CD4-positive, alpha-beta T cell treated with Interleukin-4 for 1 hour (primary cell): ENCODE measurements at regions not wholly inside any gene's neighbourhood (a gene's known extent, or its start where the extent isn't known, plus 50 kb on each side); places are given as distances from the start of the nearest gene placed in this dataset.

Experiments used
- DNase-seq, 2 donors: peaks; one replicate each; pipeline ENCODE4 v3.0.0-alpha.2; 2020 to 2022

DNA sequence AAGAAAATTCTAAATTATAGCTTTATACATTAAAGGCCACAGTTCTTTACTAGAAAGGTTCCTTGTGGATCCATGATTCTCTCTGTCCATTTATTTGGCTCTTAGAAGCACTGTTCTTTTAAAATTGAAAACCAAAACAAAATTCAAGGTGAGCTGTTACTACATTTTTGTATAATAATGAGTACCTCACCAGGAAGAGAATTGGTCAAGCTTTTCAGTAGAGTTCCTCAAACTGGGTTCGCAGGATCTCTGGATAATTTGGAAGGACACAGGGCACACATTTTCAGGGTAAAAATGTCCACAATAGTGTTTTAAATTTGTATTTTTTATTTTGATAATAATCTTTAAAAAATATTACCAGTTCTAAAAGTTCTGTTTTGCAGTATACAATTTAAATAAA lies 93.0 kb downstream of the PPP1R3A start:
- no peak for DNase-seq

- no peak for DNase-seq
Measured at GRCh38 chr7:113824117-113824823, 94.5 kb downstream of the PPP1R3A start.

GRCh38 chr7:113819474-113819873 lies 99.3 kb downstream of the PPP1R3A start:
- no peak for DNase-seq

DNA sequence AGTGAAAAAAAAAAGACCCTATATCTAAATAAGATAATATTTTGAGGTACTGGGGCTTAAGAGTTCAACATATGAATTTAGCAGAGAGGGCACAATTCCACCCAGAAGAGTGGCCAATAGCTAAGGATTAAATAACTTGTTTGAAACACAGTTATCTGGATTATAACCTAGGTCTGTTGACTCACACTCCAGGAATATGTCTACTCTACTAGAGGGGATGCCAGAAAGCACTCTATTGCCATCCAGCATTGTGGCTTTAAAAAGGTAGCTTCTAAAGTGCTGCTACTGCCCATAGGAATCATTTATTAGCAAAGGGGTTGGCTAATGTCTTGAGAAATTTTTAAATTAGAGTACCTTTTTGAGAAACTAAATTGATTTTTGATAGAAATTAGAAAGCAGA lies 102.2 kb downstream of the PPP1R3A start:
- DNase-seq: no peak

- no peak for DNase-seq
Measured at GRCh38 chr7:113813471-113813870, 105.3 kb downstream of the PPP1R3A start.

GRCh38 chr7:113812591-113813255 lies 106.1 kb downstream of the PPP1R3A start:
- no peak for DNase-seq

GRCh38 chr7:113810080-113810744 lies 108.6 kb downstream of the PPP1R3A start:
- no peak for DNase-seq

GRCh38 chr7:113809581-113809980 lies 109.2 kb downstream of the PPP1R3A start:
- DNase-seq: no peak

DNA sequence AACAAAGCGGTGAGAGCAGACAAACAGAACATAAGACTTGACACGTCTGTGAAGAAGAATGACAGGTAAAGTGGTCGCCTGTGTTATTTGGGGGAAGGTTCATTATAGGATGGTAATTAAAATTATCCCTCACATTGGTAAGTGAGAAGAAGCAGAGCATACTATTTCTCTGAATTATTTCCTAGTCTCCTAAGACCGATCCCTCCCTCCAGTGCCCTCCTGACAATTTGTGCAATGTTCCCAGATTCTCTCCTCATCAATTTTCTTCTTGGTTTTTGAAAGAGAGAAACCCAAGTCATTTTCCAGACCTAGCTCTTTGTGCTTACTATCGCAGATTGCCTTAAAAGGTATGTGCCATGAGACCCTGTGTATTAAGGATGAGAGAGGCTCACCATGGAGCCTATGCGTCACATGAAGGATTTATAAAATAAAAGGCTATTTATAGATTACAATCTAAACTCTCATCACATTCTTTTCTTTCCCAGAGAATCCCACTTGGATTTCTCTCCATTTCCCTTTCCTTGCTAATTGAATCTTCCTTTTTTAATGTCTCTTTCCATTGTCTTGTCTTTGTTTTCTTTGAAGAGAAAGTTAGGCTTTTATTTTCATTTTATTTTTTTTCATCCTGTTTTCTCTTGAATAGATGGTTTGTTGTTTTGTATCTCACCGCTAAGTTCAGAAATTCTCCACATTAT lies 112.0 kb downstream of the PPP1R3A start:
- DNase-seq: no peak

DNA sequence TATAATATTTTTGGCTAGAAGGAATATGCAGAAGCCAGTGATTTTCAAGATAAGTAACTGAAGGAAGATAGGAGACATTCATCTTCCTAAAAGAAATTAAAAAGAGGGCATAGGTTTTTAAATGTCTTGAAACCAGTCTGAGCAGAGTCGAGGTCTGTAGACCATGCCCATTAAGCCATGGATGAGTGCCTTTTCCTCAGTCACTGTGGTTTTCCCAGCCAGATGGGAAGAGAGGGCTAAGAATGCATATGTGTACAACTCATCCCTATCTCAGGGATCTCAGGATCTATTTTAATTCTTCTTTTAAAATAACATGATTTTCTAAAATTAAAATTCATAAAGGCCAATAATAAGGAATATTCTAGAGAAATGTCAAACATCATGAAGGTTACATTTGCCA lies 112.8 kb downstream of the PPP1R3A start:
- DNase-seq: no peak

- DNase-seq: no peak
Measured at GRCh38 chr7:113804475-113805095, 114.2 kb downstream of the PPP1R3A start.

DNA sequence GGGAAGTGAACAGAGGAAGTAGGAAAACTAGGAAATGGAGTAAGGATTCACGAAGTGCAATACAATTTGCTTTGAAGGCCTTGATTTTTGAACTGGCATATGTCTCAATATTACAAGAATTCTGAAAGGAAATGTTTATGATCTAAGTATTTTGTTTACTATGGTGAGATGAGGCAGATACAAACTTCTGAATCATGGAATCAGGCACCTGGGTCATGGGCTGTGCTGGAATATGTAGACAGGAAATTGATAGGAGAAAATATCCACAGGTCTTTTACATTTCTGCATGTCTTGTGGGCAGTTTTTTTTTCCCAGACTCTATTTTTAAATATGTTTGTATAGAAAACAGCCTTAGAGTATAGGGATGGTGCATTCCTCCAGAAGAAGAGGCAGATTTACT lies 117.1 kb downstream of the PPP1R3A start:
- DNase-seq: no peak

DNA sequence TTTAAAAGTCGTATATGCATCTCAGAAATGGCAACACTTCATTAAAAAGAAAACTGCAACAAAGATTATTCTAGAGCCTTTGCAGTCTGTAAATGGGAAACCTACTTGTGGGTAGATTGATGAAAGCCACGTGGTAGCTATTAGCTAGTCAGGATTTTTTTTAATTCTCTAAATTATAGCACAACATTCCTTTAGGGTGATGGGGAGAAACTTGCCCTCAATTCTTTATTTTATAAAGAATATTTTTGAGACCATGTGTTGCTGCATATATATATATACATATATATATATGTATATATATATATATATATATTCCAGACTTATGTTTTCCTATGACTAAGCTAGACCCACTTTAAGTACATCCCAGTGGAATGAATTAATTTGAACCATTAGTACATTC lies 118.0 kb downstream of the PPP1R3A start:
- no peak for DNase-seq

- DNase-seq: no peak
Measured at GRCh38 chr7:113799896-113800295, 118.9 kb downstream of the PPP1R3A start.

DNA sequence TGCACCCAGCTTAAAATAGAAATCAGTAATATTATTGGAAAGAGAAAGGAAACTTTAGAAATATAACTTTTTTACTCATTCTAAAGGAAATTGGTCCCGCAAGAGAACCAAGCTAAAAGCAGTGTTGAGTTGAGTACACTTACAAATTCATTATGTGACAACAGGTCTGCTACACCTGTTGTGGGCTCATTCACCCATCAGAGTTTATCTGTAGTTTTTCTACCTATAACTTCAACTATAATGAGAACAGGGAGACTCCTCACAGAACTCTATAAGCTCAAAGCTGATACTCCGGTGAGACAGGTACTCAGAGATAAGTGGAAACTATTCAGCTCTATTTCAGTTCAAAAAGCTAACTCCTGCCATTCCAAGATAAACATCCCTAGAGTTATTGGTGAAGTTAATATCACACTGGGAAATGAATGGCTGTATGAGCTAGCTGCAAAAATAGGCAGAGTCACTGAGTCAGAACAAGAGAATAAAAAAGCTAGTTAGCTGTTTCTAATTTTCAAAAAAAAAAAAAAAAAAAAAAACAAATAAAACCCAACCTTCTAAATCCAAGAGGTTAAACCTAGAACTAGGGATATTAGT lies 121.3 kb downstream of the PPP1R3A start:
- DNase-seq: no peak

DNA sequence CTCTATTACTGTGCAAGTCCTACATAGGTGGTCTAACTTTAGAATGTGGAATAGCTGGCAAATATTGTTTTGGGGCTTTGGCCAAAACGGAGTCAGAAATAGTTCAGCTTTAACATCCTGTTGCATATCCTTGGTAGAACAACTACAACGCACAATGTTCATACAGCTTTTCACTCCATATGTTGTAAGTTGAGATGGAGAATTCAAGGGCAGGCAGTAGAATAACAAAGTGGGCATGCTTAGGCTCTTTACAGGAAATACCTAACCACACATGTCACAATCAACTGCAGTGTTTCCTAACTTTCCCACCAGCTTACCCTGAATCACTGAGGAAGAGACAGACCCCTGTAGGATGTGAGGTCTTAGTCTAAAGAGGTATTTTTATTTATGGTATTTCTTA lies 122.3 kb downstream of the PPP1R3A start:
- no peak for DNase-seq

- DNase-seq: no peak
Measured at GRCh38 chr7:113794573-113794972, 124.2 kb downstream of the PPP1R3A start.

DNA sequence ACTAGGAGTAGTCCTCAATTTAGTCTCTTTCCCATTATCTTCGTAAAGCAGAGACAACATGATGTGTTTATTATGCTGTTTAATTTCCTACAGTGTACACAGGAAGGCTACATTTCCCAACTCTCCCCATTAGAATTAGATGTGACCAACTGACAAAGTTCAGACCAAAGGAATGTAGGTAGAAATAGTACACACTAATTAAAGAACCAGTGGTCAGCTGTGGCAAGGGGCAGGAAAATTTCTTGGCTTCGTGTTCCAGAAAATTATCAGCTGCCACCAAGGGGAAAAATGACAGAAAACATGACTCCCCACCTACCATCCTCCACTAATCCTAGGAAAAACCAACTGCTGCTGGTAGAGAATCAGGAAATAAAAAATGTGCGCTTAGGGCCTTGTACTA lies 125.6 kb downstream of the PPP1R3A start:
- DNase-seq: no peak

DNA sequence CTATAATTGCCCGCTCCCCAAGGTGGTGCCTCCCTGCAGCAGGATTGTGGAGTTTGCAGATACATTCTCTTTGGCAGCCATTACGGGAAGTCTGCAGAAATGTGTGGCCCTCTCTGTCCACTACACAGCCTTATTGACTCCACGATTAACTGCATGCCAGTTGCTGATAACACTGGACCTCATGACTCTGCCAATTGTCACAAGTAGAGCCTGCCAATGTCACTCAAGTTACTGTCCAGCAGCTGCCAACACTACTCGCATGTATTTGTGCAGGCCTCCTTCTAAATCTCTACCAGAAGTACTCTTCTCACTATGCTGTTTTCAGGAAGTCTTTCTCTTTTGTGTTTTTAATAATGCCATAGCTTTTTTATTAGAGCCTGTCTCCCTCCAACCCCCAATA lies 128.8 kb downstream of the PPP1R3A start:
- DNase-seq: no peak

- no peak for DNase-seq
Measured at GRCh38 chr7:113787106-113787505, 131.7 kb downstream of the PPP1R3A start.

DNA sequence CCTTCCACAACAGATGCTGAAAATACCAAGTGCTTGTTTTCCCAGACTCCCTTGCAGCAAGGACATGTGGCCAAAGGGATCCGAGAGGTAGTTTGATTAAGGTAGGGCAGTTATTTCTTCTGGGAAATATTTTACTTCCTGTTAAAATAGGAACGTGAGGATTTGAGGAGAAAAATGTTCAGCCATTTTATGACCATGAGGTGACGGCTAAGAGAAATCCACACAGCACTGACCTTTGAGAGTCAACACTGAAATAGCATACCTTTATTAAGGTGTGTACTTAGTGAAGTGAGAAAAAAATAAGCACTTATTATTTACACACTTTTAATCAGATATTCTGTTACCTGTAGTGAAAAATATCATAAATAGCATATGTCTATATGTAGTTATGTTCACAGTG lies 133.9 kb downstream of the PPP1R3A start:
- DNase-seq: no peak

- no peak for DNase-seq
Measured at GRCh38 chr7:113784316-113784715, 134.5 kb downstream of the PPP1R3A start.

DNA sequence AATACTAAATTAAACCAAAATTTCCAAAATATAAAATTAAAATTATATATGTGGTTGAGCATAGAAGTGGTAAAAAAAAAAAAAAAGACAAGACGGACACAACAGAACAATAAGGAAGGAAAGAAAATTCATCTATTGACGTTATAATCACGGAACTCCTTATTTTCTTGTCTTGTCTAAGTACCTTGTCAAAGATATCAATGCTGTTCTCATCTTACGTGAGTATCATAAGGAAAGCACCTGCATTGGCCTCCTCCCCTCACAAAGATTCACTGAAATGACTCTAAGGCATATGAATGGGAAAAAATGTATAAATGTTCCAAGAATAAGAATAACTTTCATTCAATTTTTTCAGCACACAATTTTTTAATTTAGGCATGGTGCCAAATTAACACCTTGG lies 135.4 kb downstream of the PPP1R3A start:
- no peak for DNase-seq
